ENCODE measurements at regions not wholly inside any gene's neighbourhood (a gene's known extent, or its start where the extent isn't known, plus 50 kb on each side); places are given as distances from the start of the nearest gene placed in this dataset.

GRCh38 chr2:223285370-223286265 is 233.6 kb downstream of the KCNE4 start:
- Histone ChIP-seq H3K27ac (ENCODE audit: low read depth in 1 of 2, low read length in 2 of 2) (no peak overlapping the region), H3K4me3 (replicated peaks in 1 of 3; ENCODE audit: low read depth in 2 of 3, low read length in 3 of 3) (no peak overlapping the region), H3K4me2 (replicated peaks; ENCODE audit: extremely low read depth, low read length, poor library complexity, severe bottlenecking) (no peak overlapping the region), H3K79me2 (ENCODE audit: insufficient read depth, low read length) (no peaks in the 10 kb centered on the region), H3K9me3 (replicated peaks in 1 of 2; ENCODE audit: control insufficient read depth in 1 of 2, insufficient read depth in 1 of 2, low read length in 2 of 2) (peaks cover 0 to 13% of the 10 kb centered on the region in 2 donors), H3K4me1 (ENCODE audit: control insufficient read depth in 1 of 2, insufficient read depth in 2 of 2, low read length in 2 of 2) (no peaks in the 10 kb centered on the region), H2AFZ (ENCODE audit: insufficient read depth, low read depth, low read length, poor library complexity, severe bottlenecking) (no peak overlapping the region), H3K27me3 (ENCODE audit: control insufficient read depth in 2 of 2, insufficient read depth in 2 of 2, low read length in 2 of 2) (no peaks in the 10 kb centered on the region), H3K36me3 (replicated peaks in 1 of 2; ENCODE audit: control insufficient read depth in 1 of 2, insufficient read depth in 2 of 2, low read length in 2 of 2) (no peaks in the 10 kb centered on the region), H4K20me1 (ENCODE audit: insufficient read depth, low read length) (no peaks in the 10 kb centered on the region), H3K9ac (ENCODE audit: insufficient read depth, low read length, poor library complexity, severe bottlenecking) (no peak overlapping the region)
- H3K27ac Mint-ChIP-seq: no peak overlapping the region
- no peak for DNase-seq
- no peaks in the 10 kb centered on the region for H3K36me3 Mint-ChIP-seq
- WGBS (ENCODE audit: insufficient coverage): 100% methylated on average over 5 of the region's 6 CpGs
- H3K4me1 Mint-ChIP-seq: no peaks in the 10 kb centered on the region
- intact Hi-C loops (cut with micrococcal nuclease): no loop called here
- peaks cover 2 to 21% (median 8%) of the 10 kb centered on the region in 7 donors for H3K9me3 Mint-ChIP-seq
- no peaks in the 10 kb centered on the region for H3K27me3 Mint-ChIP-seq (ENCODE audit: low read depth in 3 of 3)
- no peak overlapping the region for H3K4me3 Mint-ChIP-seq
- no peak for TF ChIP-seq CTCF (IDR thresholded peaks at IDR 0.05)

GRCh38 chr2:223294756-223295155 is 242.8 kb downstream of the KCNE4 start:
- H3K79me2 ChIP-seq (ENCODE audit: insufficient read depth, low read length): no peaks in the 10 kb centered on the region
- H3K36me3 Mint-ChIP-seq: no peaks in the 10 kb centered on the region
- peaks cover 0 to 12% of the 10 kb centered on the region in 2 donors for H3K9me3 ChIP-seq (replicated peaks in 1 of 2; ENCODE audit: control insufficient read depth in 1 of 2, insufficient read depth in 1 of 2, low read length in 2 of 2)
- H3K4me1 ChIP-seq (ENCODE audit: control insufficient read depth in 1 of 2, insufficient read depth in 2 of 2, low read length in 2 of 2): no peaks in the 10 kb centered on the region
- H3K27ac ChIP-seq (ENCODE audit: low read depth in 1 of 2, low read length in 2 of 2): no peak overlapping the region
- no peak overlapping the region for H3K4me3 ChIP-seq (replicated peaks in 1 of 3; ENCODE audit: low read depth in 2 of 3, low read length in 3 of 3)
- no peak overlapping the region for H3K4me3 Mint-ChIP-seq
- H4K20me1 ChIP-seq (ENCODE audit: insufficient read depth, low read length): no peaks in the 10 kb centered on the region
- intact Hi-C loops (cut with micrococcal nuclease): no loop called here
- no peak for DNase-seq
- H3K4me1 Mint-ChIP-seq: no peaks in the 10 kb centered on the region
- no peak overlapping the region for H3K4me2 ChIP-seq (replicated peaks; ENCODE audit: extremely low read depth, low read length, poor library complexity, severe bottlenecking)
- H3K9ac ChIP-seq (ENCODE audit: insufficient read depth, low read length, poor library complexity, severe bottlenecking): no peak overlapping the region
- peaks cover 3 to 26% (median 9%) of the 10 kb centered on the region in 7 donors for H3K9me3 Mint-ChIP-seq
- no peak overlapping the region for H3K27ac Mint-ChIP-seq
- no peak overlapping the region for H2AFZ ChIP-seq (ENCODE audit: insufficient read depth, low read depth, low read length, poor library complexity, severe bottlenecking)
- no peaks in the 10 kb centered on the region for H3K36me3 ChIP-seq (replicated peaks in 1 of 2; ENCODE audit: control insufficient read depth in 1 of 2, insufficient read depth in 2 of 2, low read length in 2 of 2)
- peaks cover 0 to 2% (median 1%) of the 10 kb centered on the region in 3 donors for H3K27me3 Mint-ChIP-seq (ENCODE audit: low read depth in 3 of 3)
- no peaks in the 10 kb centered on the region for H3K27me3 ChIP-seq (ENCODE audit: control insufficient read depth in 2 of 2, insufficient read depth in 2 of 2, low read length in 2 of 2)
- TF ChIP-seq CTCF (IDR thresholded peaks at IDR 0.05): no peak
